OCI-LY1 (cell line): ENCODE measurements at regions not wholly inside any gene's neighbourhood (a gene's known extent, or its start where the extent isn't known, plus 50 kb on each side); places are given as distances from the start of the nearest gene placed in this dataset.

Experiments used
- EZH2 ChIP-seq: fragments of 200-600 bp; sonication (generic), shearing (Covaris generic); IDR thresholded peaks from 2 replicates; pipeline ENCODE4 v1.8.0; 2017; ENCODE audit warnings: borderline replicate concordance, mixed run types, mild to moderate bottlenecking, antibody characterized with exemption, low read length, moderate library complexity, mixed read lengths
- TF ChIP-seq, protein P1 (sequence below): fragments of 200-600 bp; sonication (generic), shearing (Covaris generic); IDR thresholded peaks from 2 replicates; pipeline ENCODE4 v1.5.1; 2017; ENCODE audit warnings: mild to moderate bottlenecking, antibody characterized with exemption, low read length, moderate library complexity, mixed read lengths

DNA sequence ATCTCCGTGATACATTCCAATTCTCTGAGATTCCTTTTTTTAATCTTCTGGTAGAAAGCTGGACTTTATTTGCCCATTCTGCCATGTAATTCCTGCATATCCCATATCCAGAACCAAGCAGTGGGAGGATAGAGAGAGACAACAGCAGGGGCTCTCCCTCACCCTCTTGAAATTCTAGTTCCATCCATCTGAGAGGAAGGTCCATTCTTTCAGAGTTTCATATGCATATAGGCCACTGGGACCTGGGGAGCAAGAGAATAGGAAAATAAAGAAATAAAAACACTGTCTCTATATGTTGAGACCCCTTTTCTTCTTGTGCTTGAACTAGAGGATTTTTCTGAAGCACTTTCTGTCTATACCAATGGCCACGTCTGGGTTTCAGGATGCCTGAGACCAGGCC lies 147.9 kb upstream of the STMND1 start:
- TF ChIP-seq, protein P1, sequence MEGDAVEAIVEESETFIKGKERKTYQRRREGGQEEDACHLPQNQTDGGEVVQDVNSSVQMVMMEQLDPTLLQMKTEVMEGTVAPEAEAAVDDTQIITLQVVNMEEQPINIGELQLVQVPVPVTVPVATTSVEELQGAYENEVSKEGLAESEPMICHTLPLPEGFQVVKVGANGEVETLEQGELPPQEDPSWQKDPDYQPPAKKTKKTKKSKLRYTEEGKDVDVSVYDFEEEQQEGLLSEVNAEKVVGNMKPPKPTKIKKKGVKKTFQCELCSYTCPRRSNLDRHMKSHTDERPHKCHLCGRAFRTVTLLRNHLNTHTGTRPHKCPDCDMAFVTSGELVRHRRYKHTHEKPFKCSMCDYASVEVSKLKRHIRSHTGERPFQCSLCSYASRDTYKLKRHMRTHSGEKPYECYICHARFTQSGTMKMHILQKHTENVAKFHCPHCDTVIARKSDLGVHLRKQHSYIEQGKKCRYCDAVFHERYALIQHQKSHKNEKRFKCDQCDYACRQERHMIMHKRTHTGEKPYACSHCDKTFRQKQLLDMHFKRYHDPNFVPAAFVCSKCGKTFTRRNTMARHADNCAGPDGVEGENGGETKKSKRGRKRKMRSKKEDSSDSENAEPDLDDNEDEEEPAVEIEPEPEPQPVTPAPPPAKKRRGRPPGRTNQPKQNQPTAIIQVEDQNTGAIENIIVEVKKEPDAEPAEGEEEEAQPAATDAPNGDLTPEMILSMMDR = no peak
- TF ChIP-seq EZH2 = no peak
